GM21619 (cell line): ENCODE measurements at regions not wholly inside any gene's neighbourhood (a gene's known extent, or its start where the extent isn't known, plus 50 kb on each side); places are given as distances from the start of the nearest gene placed in this dataset.
A peak's percentile ranks its signal among the peaks of the same experiment; 100 is the strongest.

Source experiments
- ATAC-seq: cut with Tn5 transposase; IDR thresholded peaks from one replicate; pipeline ENCODE4 v1.9.1; 2021; ENCODE audit not compliant: unreplicated experiment

GRCh38 chr11:79786961-79787360 lies 346.1 kb upstream of the TENM4 start:
- no peak for ATAC-seq

- no peak for ATAC-seq
Measured at GRCh38 chr11:79783833-79784232, 343.0 kb upstream of the TENM4 start.

- no peak for ATAC-seq
Measured at GRCh38 chr11:79768343-79768742, 327.5 kb upstream of the TENM4 start.

GRCh38 chr11:79762279-79762921 lies 321.6 kb upstream of the TENM4 start:
- no peak for ATAC-seq

GRCh38 chr11:79758325-79758724 lies 317.5 kb upstream of the TENM4 start:
- no peak for ATAC-seq

GRCh38 chr11:79747406-79747805 lies 306.6 kb upstream of the TENM4 start:
- ATAC-seq: no peak

- no peak for ATAC-seq
Measured at GRCh38 chr11:79744941-79745340, 304.1 kb upstream of the TENM4 start.

GRCh38 chr11:79742176-79742575 lies 301.3 kb upstream of the TENM4 start:
- no peak for ATAC-seq

- no peak for ATAC-seq
Measured at GRCh38 chr11:79739591-79739990, 298.8 kb upstream of the TENM4 start.

GRCh38 chr11:79727221-79727620 lies 286.4 kb upstream of the TENM4 start:
- no peak for ATAC-seq

- no peak for ATAC-seq
Measured at GRCh38 chr11:79720115-79720514, 279.3 kb upstream of the TENM4 start.

GRCh38 chr11:79708319-79708932 lies 267.6 kb upstream of the TENM4 start:
- peak; percentile 58 for ATAC-seq

GRCh38 chr11:79705648-79706047 lies 264.8 kb upstream of the TENM4 start:
- ATAC-seq: no peak

- no peak for ATAC-seq
Measured at GRCh38 chr11:79702303-79702702, 261.5 kb upstream of the TENM4 start.

- ATAC-seq: no peak
Measured at GRCh38 chr11:79699246-79699645, 258.4 kb upstream of the TENM4 start.

GRCh38 chr11:79697905-79698304 lies 257.1 kb upstream of the TENM4 start:
- peak; percentile 75 for ATAC-seq

GRCh38 chr11:79694368-79694767 lies 253.5 kb upstream of the TENM4 start:
- ATAC-seq: no peak

GRCh38 chr11:79691445-79691844 lies 250.6 kb upstream of the TENM4 start:
- no peak for ATAC-seq

GRCh38 chr11:79686703-79687419 lies 246.0 kb upstream of the TENM4 start:
- no peak for ATAC-seq

GRCh38 chr11:79683930-79684329 lies 243.1 kb upstream of the TENM4 start:
- no peak for ATAC-seq

GRCh38 chr11:79678780-79679452 lies 238.1 kb upstream of the TENM4 start:
- no peak for ATAC-seq

- ATAC-seq: no peak
Measured at GRCh38 chr11:79676396-79676795, 235.6 kb upstream of the TENM4 start.
